OCI-M2 (cell line): ENCODE measurements at regions not wholly inside any gene's neighbourhood (a gene's known extent, or its start where the extent isn't known, plus 50 kb on each side); places are given as distances from the start of the nearest gene placed in this dataset.
"Not testable (repeated sequence)": the region's sequence is repeated elsewhere in the genome, so short reads cannot be mapped to it uniquely, and the experiment has no call there.

ENCODE experiments used
- DNase-seq: peaks from one replicate; lab custom pipeline; 2025; ENCODE audit not compliant: unreplicated experiment; lab: John Stamatoyannopoulos, UW

DNA sequence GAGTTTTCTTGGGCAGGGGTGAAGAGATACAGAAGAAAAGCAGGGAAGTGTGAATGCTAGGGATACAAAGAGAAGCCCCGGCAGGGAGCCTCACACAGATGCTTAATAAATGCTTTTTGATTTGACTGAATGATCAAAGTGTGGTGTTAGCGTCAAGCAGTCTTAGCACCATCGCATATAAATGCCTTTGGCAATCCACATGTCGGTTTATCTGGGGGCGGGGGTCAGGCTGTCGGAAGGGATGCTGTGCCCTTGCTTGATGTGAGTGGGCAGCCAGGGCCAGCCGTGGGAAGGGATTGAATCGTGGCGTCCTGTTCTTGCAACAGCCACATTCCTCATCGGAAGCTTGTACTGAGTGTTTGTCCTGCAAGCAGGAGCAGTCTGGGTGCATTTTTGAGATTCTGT lies 173.1 kb downstream of the LACC1 start:
- DNase-seq: no peak

DNA sequence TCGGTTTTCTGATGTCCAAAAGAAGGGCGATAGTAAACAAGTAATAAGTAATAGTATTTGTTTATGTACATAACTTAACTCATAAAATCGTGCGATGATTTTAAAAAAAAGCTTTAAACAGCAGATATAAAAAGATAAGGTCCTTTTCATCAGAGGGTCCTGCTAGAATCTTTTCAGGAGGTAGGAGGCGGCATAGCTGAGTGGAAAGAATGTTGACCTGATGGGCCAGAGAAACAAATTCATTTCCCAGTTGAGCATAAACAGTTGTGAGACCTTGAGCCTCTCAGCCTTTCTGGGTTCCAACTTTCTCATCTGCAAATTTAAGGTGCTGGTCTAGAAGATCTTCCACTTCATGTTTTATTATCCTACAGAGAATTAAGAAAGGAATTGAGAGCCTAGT lies 173.5 kb downstream of the LACC1 start:
- no peak for DNase-seq

DNA sequence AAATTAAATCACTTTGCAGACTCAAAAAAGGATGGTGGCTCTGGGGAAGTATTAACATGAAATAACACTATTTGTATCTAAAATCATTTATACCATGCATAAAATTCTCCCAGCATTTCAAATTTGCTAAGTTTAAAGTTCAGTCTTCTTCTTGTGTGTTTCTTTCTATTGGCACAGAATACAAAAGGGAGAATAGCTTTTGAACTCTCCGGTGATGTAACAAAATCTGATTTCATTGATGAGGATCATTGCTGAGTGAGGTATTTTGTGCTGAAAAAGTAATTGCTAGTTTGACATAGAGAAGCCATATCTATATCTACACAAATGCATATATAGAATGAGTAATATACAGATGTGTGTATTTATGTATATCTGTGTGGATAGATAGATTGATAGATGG lies 174.8 kb downstream of the LACC1 start:
- no peak for DNase-seq

DNA sequence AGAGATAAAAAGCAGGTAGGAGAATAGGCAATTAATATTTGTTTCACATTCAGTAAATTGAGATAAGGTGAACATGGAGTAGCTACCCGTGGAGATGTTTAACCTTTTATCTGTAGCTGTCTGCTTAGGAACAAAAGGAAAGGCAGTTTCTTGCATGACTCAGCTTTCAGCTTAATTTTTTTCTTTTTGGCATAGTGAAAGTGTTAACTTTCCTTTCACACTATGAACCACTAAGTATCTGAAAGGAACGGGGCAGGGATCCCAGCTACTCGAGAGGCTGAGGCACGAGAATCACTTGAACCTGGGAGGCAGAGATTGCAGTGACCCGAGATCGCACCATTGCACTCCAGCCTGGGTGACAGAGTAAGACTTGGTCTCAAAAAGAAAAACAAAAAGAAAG lies 176.0 kb downstream of the LACC1 start:
- DNase-seq: not testable (repeated sequence)

DNA sequence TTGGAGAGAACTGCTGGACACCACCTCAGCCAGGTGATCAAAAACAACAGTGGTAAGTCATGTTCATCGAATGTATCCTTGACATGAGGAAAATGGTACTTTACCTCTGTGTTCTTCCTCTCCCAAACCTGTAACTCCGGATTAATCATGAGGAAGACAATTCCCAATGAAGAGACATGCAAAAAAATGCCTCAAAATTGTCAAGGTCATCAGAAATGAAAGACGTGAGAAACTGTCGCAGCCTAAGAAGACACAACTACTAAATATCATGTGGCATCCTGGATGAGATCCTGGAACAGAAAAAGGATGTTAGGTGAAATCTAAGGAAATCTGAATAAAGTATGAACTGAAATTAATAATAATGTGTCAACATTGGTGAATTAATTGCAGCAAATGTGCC lies 178.4 kb downstream of the LACC1 start:
- no peak for DNase-seq

DNA sequence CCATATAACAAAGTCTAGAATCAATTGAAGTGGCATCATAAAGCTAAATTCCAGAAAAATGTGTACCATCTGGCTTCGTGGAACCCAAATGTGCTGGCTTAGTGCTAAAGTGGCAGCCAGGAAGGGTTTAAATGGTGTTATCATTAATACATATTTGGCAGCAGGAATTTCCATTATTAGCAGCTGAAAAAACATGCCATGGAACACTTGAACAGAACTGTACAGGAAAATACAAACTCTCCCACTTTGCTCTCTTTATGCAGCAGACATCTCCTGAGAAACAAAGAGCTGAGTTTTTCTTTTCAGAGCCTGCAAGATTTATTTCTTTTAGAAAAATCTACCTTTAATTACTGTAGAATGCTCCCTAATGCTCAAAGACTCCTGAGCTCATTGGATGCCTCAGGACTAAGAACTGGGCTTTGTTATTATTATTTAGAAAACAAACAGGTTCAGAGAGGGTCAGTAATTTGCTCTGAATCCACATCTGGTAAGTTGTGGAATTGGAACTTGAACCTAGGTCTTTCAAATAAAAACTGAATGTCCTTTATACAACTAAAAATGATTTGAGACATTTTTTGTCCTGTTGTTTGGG lies 179.0 kb downstream of the LACC1 start:
- DNase-seq: no peak

DNA sequence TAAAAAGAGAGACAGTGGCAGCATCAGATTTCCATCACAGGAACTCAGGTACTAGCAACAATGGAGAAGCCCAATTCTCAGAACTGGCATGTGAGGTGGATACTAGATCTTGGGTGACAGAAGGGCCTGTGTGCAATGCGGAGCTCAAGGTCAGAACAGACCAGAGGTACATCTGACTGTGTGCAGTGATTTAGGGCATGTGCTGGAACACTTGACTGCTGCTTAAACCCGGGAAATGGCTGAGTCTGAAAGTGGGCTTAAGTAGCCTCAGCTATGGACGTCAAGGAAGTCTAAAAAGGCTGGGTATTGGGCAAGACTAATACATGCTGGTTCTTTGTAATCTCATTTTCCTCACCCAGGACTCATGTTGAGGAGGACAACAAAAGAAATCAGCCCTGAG lies 182.2 kb downstream of the LACC1 start:
- DNase-seq: no peak

DNA sequence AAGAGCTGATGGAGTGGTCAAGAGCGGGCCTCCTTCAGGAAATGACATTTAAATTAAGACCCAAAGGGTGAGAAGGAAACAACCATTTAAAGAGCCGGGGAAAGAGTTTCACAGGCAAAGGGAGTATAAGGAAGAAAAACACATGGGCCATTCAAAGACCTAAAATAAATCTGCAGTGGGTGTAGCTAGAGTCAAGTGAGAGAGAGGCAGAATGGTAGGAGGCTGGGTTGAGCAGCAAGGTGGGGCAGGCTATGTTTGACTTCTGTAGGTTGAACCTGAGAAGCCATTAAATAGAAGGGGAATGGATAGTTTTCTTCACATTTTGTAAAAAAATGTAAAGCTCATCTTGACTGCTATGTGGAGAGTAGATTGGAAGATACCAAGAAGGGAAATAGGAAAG lies 183.8 kb downstream of the LACC1 start:
- no peak for DNase-seq

DNA sequence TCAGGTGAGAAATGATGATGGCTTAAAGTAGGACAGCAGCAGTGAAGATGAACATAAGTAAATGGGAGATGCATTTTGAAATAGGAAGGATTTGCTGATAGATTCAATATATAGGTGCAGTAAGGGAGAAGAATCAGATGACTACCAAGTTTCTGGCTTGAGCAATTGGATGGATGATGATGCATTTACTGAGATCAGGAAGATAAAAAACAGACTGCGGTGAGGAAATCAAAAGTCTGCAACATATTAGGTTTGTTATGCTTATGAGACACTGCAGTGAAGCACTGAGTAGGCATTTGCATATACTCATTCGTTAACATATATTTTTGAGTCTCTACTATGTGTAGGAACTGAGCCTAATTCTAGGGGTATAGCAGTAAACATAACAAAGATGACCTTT lies 184.2 kb downstream of the LACC1 start:
- DNase-seq: no peak

DNA sequence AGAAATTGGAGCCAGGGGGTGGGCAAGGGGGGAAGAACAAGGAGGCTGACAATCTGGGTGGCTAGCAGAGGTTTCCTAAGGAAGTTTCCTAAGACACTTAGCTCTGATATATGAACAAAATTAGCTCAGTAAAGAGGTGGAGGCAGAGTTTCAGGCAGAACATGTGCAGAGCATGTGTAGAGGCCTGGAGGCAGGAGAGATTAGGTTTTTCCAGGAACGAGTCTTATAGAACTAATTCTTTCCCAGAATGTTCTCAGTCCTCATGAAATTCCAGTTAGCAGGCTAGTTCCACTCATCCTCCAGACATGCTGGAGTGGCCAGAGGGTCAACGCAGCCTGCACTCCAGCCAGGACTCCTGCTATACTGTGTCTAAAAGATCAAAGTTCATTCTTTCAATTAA lies 184.7 kb downstream of the LACC1 start:
- DNase-seq: no peak

DNA sequence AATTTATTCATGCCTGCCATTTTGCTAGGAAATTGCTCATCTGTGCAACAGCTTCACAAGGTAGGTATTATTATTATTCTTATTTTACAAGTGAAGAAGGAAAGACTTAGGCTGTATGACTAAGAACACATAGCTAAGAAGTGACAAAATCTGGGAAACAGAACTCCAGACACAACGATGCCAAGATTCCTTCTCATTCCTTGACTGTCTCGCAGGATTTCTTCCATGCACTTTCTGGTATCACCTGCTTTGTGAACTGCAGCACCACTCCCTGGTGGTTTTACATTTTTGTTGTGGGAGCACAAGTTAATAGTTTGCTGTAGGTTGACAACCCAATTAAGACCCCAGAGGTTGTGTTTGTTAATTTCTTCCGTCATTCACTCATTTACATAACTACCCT lies 188.5 kb downstream of the LACC1 start:
- DNase-seq: no peak

DNA sequence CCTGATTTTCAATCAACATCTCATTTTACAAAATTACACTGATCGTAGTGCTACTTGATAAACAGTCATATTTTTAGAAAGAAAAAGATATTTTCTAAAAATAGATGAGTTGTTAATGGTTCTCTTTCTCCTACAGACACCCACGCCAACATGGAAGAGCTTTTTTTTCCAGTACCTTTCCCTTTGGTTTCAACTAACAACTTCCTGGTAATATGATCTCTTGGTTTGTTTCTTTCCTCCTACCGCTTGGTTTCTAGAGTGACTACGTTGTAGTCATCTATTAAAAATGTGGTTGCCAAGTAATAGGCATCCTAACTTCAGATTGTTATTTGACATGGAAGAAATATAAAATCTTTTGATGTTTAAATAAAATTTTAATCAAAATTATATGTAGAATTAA lies 189.0 kb downstream of the LACC1 start:
- DNase-seq: no peak

DNA sequence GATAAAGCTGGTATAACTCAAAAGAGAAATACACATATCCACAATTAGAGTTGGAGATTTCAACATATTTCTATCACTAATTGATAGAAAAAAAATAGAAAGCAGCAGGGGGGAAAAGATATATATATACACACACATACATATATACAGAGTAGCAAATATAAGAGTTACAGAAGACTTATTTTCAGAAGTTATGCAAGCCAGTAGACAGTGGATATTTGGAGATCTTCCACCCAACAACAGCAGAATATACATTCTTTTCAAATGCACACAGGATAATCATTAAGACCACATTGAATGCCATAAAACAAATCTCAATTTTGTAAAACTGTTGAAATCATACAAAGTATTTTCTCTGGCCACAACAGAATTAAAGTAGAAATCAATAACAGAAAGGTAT lies 192.8 kb downstream of the LACC1 start:
- DNase-seq: no peak

DNA sequence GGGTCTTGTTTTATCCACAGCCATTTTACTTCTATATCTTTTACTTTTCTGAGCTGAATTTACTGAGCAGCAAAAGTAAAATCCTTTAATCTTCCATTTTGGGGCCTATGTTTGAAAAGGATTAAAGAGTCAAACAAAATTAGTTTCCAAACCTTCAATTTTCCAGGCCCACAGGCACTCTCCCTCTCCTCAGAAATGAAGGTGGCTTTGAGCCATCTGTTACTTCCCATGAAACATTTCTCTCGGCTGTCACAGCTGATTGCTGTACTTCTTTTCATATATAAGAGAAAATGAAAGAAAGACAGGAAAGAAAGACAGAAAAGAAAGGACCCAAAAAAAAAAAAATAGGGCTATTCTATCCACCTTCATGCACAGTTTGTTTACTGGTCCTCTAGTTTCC lies 194.9 kb downstream of the LACC1 start:
- no peak for DNase-seq

DNA sequence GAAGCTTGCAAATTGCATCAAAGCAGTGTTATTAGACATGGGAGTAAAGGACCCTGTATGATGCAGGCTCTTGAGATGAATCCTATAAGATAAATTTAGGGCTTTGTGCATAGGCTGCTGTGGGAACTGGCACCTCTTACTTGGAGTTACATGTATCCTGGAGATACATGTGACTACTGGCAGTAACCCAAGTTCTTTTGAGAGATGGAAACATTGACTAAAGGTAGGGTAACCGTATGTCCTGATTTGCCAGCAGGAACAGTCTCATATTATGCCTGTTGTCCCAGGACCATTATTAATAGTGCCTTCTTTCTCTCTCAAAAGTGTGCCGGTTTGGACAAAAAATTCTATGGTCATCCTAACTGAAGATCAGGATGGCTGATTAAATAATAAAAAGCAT lies 195.4 kb downstream of the LACC1 start:
- no peak for DNase-seq

DNA sequence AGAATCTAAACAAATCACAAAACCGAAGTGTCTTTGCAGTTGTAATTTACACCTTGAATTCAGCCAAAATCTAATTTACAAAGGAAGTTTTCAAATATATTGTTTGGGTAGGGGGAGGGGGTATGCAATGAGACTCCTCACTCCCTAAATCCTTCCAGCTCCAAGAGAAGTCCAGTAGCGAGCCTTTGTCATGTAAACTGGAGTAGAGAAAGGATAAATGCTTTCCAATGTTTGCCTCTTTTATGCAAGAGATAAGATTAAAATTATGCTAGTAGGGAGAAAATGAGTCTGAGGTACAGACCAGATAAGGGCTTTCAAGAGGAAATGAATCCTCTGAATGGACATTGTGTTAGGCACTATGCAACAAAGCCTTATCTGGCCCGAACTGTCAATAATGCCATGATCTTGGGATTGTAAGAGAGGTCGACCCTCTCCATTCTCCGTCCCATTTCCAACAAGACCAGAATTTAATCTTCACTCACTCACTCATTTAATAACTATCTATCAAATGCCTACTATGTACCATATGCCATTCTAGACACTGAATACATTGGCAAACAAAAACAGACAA lies 199.2 kb downstream of the LACC1 start:
- no peak for DNase-seq

DNA sequence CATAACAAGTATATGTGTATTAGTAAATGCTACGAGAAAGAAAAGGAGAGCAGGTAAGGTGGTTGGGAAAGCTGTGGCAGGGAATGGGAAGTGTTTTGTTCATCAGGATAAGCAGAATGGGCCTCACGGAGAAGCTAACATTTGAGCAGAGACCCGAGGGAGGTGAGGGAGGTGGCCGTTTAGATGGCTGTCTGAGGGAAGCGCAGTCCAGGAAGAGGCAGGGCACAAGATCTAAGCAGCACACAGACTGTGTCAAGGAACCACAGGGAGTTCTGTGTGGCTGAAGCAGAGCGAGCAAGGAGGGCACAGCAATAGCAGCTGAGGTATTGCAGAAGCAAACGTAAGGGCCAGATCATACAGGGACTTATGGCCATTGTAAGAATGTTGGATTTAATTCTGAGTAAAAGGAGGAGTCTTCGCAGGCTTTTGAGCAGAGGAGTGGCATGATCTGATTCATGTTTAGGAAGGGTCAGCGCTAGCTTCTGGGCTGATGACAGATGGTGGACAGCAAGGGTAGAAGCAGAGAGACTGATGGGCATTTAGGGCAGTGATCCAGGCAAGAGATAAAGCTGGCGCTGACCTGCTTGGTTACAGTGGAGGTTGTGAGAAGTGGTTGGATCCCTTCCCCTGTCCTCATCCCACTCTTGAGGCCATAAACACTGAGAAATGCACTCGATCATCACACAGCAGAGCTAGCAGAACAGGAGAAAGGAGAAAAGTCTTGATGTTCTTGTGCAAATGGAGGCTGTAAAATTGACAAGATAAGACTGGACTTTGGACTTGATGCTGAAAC lies 199.9 kb downstream of the LACC1 start:
- DNase-seq: no peak

DNA sequence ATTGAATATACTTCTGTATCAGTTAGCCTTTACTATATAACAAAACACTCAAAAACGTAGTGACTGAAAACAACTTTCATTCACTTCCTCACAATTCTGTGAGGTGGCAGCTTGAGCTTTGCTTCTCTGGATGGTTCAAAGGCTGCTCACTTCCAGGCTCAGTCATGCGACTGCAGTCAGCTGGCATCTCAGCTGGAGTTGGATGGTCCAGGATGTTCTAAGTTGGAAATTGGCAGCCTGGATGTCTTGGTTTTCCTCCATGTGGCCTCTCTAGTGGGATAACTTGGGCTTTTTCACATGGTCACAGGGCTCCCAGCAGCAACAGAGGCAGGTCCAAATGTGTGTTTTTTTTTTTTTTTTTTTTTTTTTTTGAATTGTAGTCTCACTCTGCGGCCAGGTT lies 204.4 kb downstream of the LACC1 start:
- DNase-seq: no peak

DNA sequence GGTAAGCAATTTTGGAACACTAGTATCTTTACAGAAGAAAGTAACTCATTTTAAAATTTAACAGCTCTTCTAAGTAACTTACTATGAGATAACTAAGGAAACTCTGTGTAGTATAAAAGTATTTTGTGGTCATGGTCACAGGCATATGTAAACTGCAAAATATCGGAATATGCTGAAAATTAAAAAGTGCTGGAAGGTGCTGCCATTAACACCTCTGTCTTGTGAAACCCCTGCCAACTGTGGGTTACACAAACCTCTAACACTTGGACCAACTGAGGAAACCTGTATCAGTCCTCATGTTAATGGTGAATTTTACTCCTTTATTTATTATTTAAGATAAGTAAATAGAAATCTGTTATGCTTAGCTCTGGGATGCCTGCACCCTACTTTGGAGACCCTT lies 206.7 kb downstream of the LACC1 start:
- DNase-seq: no peak

DNA sequence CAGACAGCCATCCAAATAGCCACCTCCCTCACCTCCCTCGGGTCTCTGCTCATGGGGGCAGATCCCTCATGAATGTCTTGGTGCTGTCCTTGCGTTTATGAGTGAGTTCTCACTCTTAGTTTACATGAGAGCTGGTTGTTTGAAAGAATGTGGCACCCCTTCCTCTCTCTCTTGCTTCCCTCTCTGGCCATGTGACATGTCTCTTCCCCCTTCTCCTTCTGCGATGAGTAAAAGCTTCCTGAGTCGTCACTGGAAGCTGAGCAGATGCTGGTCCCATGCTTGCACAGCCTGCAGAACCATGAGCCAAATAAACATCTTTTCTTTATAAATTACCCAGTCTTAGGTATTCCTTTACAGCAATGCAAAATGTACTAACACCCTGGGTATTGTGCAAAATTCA lies 208.7 kb downstream of the LACC1 start:
- DNase-seq: no peak

DNA sequence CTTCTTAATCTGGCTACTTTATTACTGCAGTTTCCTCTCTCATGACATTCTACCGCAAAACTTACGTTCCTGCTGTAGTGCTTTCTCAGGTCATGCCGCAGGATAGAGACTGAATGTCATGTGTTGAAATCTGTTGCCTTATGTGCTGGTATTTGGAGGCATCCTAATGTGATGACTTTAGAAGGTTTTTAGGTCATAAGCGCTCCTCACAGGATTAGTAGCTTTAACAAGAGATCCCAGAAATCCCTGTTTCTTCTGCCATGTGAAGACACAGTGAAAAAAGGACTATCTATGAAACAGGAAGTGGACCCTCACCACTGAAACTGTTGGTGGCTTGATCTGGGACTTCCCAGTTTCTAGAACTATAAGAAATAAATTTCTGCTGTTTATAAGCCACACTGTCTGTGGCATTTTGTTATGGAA lies 209.3 kb downstream of the LACC1 start:
- no peak for DNase-seq

DNA sequence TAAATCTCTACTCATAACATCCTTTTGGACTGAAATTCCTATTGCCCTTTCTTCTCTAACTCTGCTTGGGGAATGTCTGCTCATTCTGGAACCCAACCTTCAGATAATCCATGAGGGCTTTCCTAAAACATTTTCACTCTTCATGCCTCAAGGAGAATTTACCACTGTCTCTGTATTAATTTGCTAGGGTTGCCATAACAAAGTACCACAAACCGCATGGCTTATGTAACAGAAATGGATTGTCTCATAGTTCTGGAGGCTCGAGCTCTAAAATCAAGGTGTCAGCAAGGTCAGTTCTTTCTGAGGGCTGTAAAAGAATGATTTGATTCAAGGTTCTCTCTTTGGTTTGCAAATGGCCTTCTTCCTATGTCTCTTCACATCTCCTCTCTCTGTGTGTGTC lies 209.7 kb downstream of the LACC1 start:
- DNase-seq: no peak
